OCI-LY3 (cell line): ENCODE measurements at regions not wholly inside any gene's neighbourhood (a gene's known extent, or its start where the extent isn't known, plus 50 kb on each side); places are given as distances from the start of the nearest gene placed in this dataset.

Experiments used
- CTCF ChIP-seq: fragments of 200-600, 300-600 bp; sonication (generic); IDR thresholded peaks from 2 replicates; pipeline ENCODE4 v1.5.1; 2014; ENCODE audit warnings: antibody characterized with exemption, low read length, low read depth
- EZH2phosphoT487 ChIP-seq: fragments of 200-600 bp; shearing (Covaris generic); IDR thresholded peaks from 2 replicates; pipeline ENCODE4 v1.6.1; 2018; ENCODE audit warnings: antibody characterized with exemption, mixed run types, low read depth

GRCh38 chr2:237191714-237192081, 106.0 kb downstream of the COPS8 start:
- TF ChIP-seq EZH2phosphoT487 (no peak), CTCF (no peak)
